GM12878 (cell line): ENCODE measurements at regions not wholly inside any gene's neighbourhood (a gene's known extent, or its start where the extent isn't known, plus 50 kb on each side); places are given as distances from the start of the nearest gene placed in this dataset.

Experiments
- ATAC-seq: fragments of 200-7000 bp; cut with Tn5 transposase; 3 replicates; pipeline ENCODE4 v1.9.1; 2020; ENCODE audit warnings: mild to moderate bottlenecking, moderate library complexity
- BruUV-seq: library from RNA; stranded (reverse); fragments of 400-500 nt; replicated peaks from 2 replicates; lab custom pipeline; 2021; lab: Mats Ljungman, UMichigan
- CTCF ChIA-PET: fragments of 300-600 bp; sonication (Branson Sonifier 250); formaldehyde crosslinking; extraction: SDS; loops from one replicate; lab custom pipeline; 2021; ENCODE audit warnings: inconsistent platforms; lab: Yijun Ruan, JAX
- POLR2A ChIA-PET: fragments of 350-600 bp; formaldehyde crosslinking; extraction: SDS; loops from one replicate; lab custom pipeline; 2021; ENCODE audit warnings: inconsistent platforms; lab: Charles Lee
- RAD21 ChIA-PET: fragments of 300-600 bp; sonication (Branson Sonifier 250); formaldehyde crosslinking; loops from one replicate; lab custom pipeline; 2023; ENCODE audit warnings: antibody characterized with exemption; ENCODE audit not compliant: unreplicated experiment; lab: Charles Lee
- SMC1A ChIA-PET: fragments of 300-600 bp; sonication (Branson Sonifier 250); formaldehyde crosslinking; loops from one replicate; lab custom pipeline; 2023; ENCODE audit not compliant: unreplicated experiment, uncharacterized antibody; lab: Charles Lee
- DNase-seq: peaks from one replicate; pipeline ENCODE4 v3.0.0-alpha.2; 2011; ENCODE audit warnings: low read depth, low spot score
- FAIRE-seq: peaks from 3 replicates; lab custom pipeline; 2011; peaks lifted over from hg19 to GRCh38; lab: Jason Lieb, UNC
- H2AFZ ChIP-seq: 2 replicates; pipeline ENCODE4 v1.6.0; 2011; ENCODE audit warnings: low read depth, low read length, control low read depth; ENCODE audit not compliant: control insufficient read depth
- H3K27ac ChIP-seq: 2 replicates; pipeline ENCODE4 v1.5.1; 2011; ENCODE audit warnings: control low read depth; ENCODE audit not compliant: control insufficient read depth, insufficient read depth
- H3K27me3 ChIP-seq, 2 experiments: replicated peaks in 1 of 2; 2 replicates each; pipeline versions ENCODE4 v1.6.0 to v1.6.1; 2011; ENCODE audit warnings: low read length in 1 of 2; ENCODE audit not compliant: control insufficient read depth in 2 of 2, insufficient read depth in 2 of 2
- H3K36me3 ChIP-seq, 2 experiments: 2 replicates each; pipeline ENCODE4 v1.5.1; 2011; ENCODE audit warnings: low read length in 1 of 2; ENCODE audit not compliant: control insufficient read depth in 2 of 2, insufficient read depth in 2 of 2
- H3K4me1 ChIP-seq: 2 replicates; pipeline ENCODE4 v1.6.1; 2011; ENCODE audit warnings: mild to moderate bottlenecking, low read length, moderate library complexity, mixed read lengths; ENCODE audit not compliant: control insufficient read depth, insufficient read depth
- H3K4me2 ChIP-seq: 2 replicates; pipeline ENCODE4 v1.6.0; 2011; ENCODE audit warnings: control low read depth; ENCODE audit not compliant: control insufficient read depth, insufficient read depth
- H3K4me3 ChIP-seq: fragments of 200-600 bp; sonication (generic); 2 replicates; pipeline ENCODE4 v1.5.1; 2016
- H3K79me2 ChIP-seq: 2 replicates; pipeline ENCODE4 v1.6.0; 2011; ENCODE audit warnings: low read length; ENCODE audit not compliant: control insufficient read depth, insufficient read depth
- H3K9ac ChIP-seq: 2 replicates; pipeline ENCODE4 v1.8.0; 2011; ENCODE audit warnings: low read length, control low read depth, mixed read lengths; ENCODE audit not compliant: control insufficient read depth, insufficient read depth
- H3K9me3 ChIP-seq: replicated peaks from 3 replicates; pipeline ENCODE4 v1.5.1; 2011; ENCODE audit warnings: mild to moderate bottlenecking, low read length; ENCODE audit not compliant: control insufficient read depth, insufficient read depth
- H4K20me1 ChIP-seq: 2 replicates; pipeline ENCODE4 v1.6.0; 2011; ENCODE audit not compliant: control insufficient read depth, insufficient read depth
- ATF7 ChIP-seq: fragments of 450-650 bp; IDR thresholded peaks from 2 replicates; pipeline ENCODE4 v1.6.1; 2016; ENCODE audit warnings: low read depth, mild to moderate bottlenecking
- BRCA1 ChIP-seq: IDR thresholded peaks from 2 replicates; pipeline ENCODE4 v1.6.1; 2011; ENCODE audit warnings: low read depth, low read length, improper control_type of control experiment
- CHD1 ChIP-seq: IDR thresholded peaks from 2 replicates; pipeline ENCODE4 v1.6.1; 2012; ENCODE audit warnings: low read depth, low read length, improper control_type of control experiment
- CHD4 ChIP-seq: fragments of 200-600 bp; sonication (generic); IDR thresholded peaks from 2 replicates; pipeline ENCODE4 v1.6.1; 2016; ENCODE audit warnings: mild to moderate bottlenecking
- EED ChIP-seq: sonication (generic); IDR thresholded peaks from 2 replicates; pipeline ENCODE4 v1.6.1; 2016; ENCODE audit warnings: antibody characterized with exemption, low read depth
- IKZF1 ChIP-seq: fragments of 450-650 bp; conservative IDR thresholded peaks from 2 replicates; pipeline ENCODE4 v1.6.1; 2017; ENCODE audit warnings: antibody characterized with exemption, mild to moderate bottlenecking
- IRF4 ChIP-seq: IDR thresholded peaks from 2 replicates; pipeline ENCODE4 v1.6.1; 2011; ENCODE audit warnings: low read depth, low read length
- MAX ChIP-seq: IDR thresholded peaks from 2 replicates; pipeline ENCODE4 v1.6.1; 2012; ENCODE audit warnings: low read depth, low read length, improper control_type of control experiment
- NBN ChIP-seq: fragments of 450-650 bp; IDR thresholded peaks from 2 replicates; pipeline ENCODE4 v1.6.1; 2016
- NFXL1 ChIP-seq: fragments of 450-650 bp; IDR thresholded peaks from 2 replicates; pipeline ENCODE4 v1.6.1; 2017; ENCODE audit warnings: antibody characterized with exemption, mild to moderate bottlenecking, borderline replicate concordance
- PAX5 ChIP-seq: IDR thresholded peaks from 2 replicates; pipeline ENCODE4 v1.6.1; 2011; ENCODE audit warnings: low read depth, low read length, borderline replicate concordance
- PML ChIP-seq: IDR thresholded peaks from 2 replicates; pipeline ENCODE4 v1.6.1; 2012; ENCODE audit warnings: low read length, inconsistent platforms
- RB1 ChIP-seq: fragments of 450-650 bp; formaldehyde crosslinking; IDR thresholded peaks from 2 replicates; pipeline ENCODE4 v1.6.1; 2017; ENCODE audit warnings: mild to moderate bottlenecking, borderline replicate concordance
- STAT3 ChIP-seq: IDR thresholded peaks from 2 replicates; pipeline ENCODE4 v1.6.1; 2011; ENCODE audit warnings: low read depth, low read length, improper control_type of control experiment
- ZNF24 ChIP-seq: fragments of 450-650 bp; IDR thresholded peaks from 2 replicates; pipeline ENCODE4 v1.6.1; 2017; ENCODE audit warnings: antibody characterized with exemption, mild to moderate bottlenecking
- ZNF384 ChIP-seq: IDR thresholded peaks from 2 replicates; pipeline ENCODE4 v1.6.1; 2012; ENCODE audit warnings: low read depth, mild to moderate bottlenecking, low read length, improper control_type of control experiment, borderline replicate concordance
- ZZZ3 ChIP-seq: IDR thresholded peaks from 2 replicates; pipeline ENCODE4 v1.6.1; 2011; ENCODE audit warnings: low read depth; ENCODE audit not compliant: control insufficient read depth, insufficient read length
- WGBS: methylation state at CpG from one replicate; pipeline ENCODE4 v1.1.6; 2016; ENCODE audit warnings: low lambda C conversion rate; ENCODE audit not compliant: insufficient replicate concordance, insufficient coverage; ENCODE audit errors: missing lambda C conversion rate; 5-methylcytosine and 5-hydroxymethylcytosine counted together
- in situ Hi-C: fragments of 300-500 bp; cut with MboI; formaldehyde crosslinking; loops from 9 replicates; pipeline ENCODE4 v1.14.3; 2018; ENCODE audit warnings: mixed read lengths
- intact Hi-C: fragments of 100-400 bp; cut with micrococcal nuclease; formaldehyde crosslinking; loops from one replicate; pipeline ENCODE4 v1.14.2; 2022; ENCODE audit not compliant: unreplicated experiment

- POLR2A ChIA-PET, result interaction anchor here (0.7 to 1.0 kb wide), 2 partner anchors 100 to 116 kb away, joined by 3 to 5 read pairs; no protein-coding TSS in a partner anchor
- 37% methylated on average over 4 of the region's 4 CpGs for WGBS
These were observed 70.0 kb upstream of the NBPF3 start for GRCh38 chr1:21369905-21370304.

DNA sequence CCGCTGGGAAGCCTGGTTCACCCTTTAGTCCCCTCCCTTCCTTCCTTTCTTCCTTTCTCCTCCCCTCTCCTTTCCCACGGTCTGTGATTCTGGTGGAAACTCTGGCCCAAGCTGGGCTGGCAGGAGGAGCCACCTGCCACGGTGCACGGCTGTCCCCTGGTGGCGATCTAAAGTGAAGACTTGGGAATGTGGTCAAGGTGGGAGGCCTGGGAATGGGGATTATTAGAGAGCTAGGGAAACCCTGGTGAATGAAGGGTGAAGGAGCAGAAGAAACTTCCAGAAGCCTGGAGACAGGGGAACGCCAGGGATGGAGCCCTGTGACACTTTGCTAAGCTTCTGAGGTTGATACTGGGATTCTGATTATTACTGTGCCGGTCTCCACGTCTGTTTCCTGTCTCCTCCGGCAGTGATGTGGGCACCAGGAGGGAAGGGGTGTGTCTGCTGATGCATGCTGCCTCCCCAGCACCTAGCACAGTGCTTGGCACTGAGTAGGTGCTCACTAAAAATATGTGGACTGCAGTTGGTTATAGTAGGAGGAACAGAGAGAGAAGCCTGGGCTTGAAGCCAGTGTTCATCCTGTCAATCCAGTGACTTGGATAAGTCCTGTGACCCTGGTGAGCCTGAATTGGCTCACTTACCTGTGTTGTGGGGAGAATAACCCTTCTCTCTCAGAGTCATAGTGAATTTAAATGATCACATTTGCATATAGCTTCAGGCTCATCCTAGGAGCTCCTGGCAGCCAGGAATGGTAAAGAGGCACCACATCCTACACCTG lies 71.2 kb upstream of the NBPF3 start:
- no peaks in the 10 kb centered on the region for H3K36me3 ChIP-seq
- DNase-seq (no peak), ATAC-seq (peak; percentile 86), FAIRE-seq (peak; percentile 59)
- H3K4me3 ChIP-seq, result no peak overlapping the region
- H3K4me1 ChIP-seq, result no peaks in the 10 kb centered on the region; the same call in 1 of the 2 replicates
- H3K27me3 ChIP-seq, result no peaks in the 10 kb centered on the region
- in situ Hi-C loops (loop anchor here (5.0 kb wide), 2 partner anchors 111 to 136 kb away; no protein-coding TSS in a partner anchor), intact Hi-C loops (loop anchor here (1.0 kb wide), 3 partner anchors 113 to 151 kb away; no protein-coding TSS in a partner anchor)
- H2AFZ ChIP-seq, result no peak overlapping the region
- H3K9ac ChIP-seq, result no peak overlapping the region
- H4K20me1 ChIP-seq, result no peaks in the 10 kb centered on the region
- no peaks in the 10 kb centered on the region for H3K79me2 ChIP-seq
- CTCF ChIA-PET, result interaction anchor here (0.7 to 9.9 kb wide), 46 partner anchors 10 to 655 kb away, joined by 3 to 207 read pairs (median 4); no protein-coding TSS in a partner anchor
- SMC1A ChIA-PET, result interaction anchor here (0.5 to 8.2 kb wide), 38 partner anchors 11 to 867 kb away, joined by 3 to 82 read pairs (median 4); partner anchors contain the start of gene DDOST
- H3K9me3 ChIP-seq, result no peaks in the 10 kb centered on the region
- no TSS peak for BruUV-seq
- no peak overlapping the region for H3K27ac ChIP-seq
- POLR2A ChIA-PET, result interaction anchor here (0.7 to 1.5 kb wide), 2 partner anchors 76 to 136 kb away, joined by 3 to 7 read pairs; no protein-coding TSS in a partner anchor
- RAD21 ChIA-PET, result interaction anchor here (0.6 to 7.2 kb wide), 31 partner anchors 11 to 672 kb away, joined by 3 to 132 read pairs (median 4); partner anchors contain the start of genes ECE1 and HP1BP3
- H3K4me2 ChIP-seq, result no peak overlapping the region
- WGBS, result 2% methylated on average over 9 of the region's 9 CpGs
- TF ChIP-seq NBN (peak; percentile 79), CHD1 (no peak), ZNF24 (no peak), NFXL1 (no peak), ZNF384 (no peak), IKZF1 (peak; percentile 74), PAX5 (0 out of 2 replicates have a peak, but pooled peaks have one; percentile 30), STAT3 (no peak), MAX (no peak)

More at GRCh38 chr1:21369905-21370304, 70.0 kb upstream of the NBPF3 start:
- no TSS peak for BruUV-seq
- intact Hi-C loops, result loop anchor here (2.0 to 10.0 kb wide), 3 partner anchors 122 to 289 kb away; no protein-coding TSS in a partner anchor
- Histone ChIP-seq H2AFZ (no peak overlapping the region), H3K27me3 (no peaks in the 10 kb centered on the region), H3K27ac (no peak overlapping the region)
- TF ChIP-seq IRF4, result no peak
- TF ChIP-seq ATF7, result no peak
- no peak for TF ChIP-seq CHD4
- no peak for TF ChIP-seq RB1
- TF ChIP-seq EED, result no peak
- TF ChIP-seq BRCA1, result no peak
- TF ChIP-seq PML, result no peak
- no peak for TF ChIP-seq ZZZ3
- TF ChIP-seq, all 136 proteins: peak for 0
- FAIRE-seq (no peak), ATAC-seq (no peak), DNase-seq (no peak)
- Histone ChIP-seq H3K4me3 (no peak overlapping the region), H3K9me3 (no peaks in the 10 kb centered on the region), H3K9ac (no peak overlapping the region), H3K4me1 (no peaks in the 10 kb centered on the region; the same call in 1 of the 2 replicates), H3K36me3 (no peaks in the 10 kb centered on the region), H3K4me2 (no peak overlapping the region), H4K20me1 (no peaks in the 10 kb centered on the region), H3K79me2 (no peaks in the 10 kb centered on the region)
- in situ Hi-C loops, result loop anchor here (5.0 kb wide), 2 partner anchors 113 to 138 kb away; no protein-coding TSS in a partner anchor
- ChIA-PET RAD21 (interaction anchor here (0.7 to 7.2 kb wide), 13 partner anchors 16 to 300 kb away, joined by 3 to 132 read pairs (median 3); partner anchors contain the start of gene RAP1GAP), SMC1A (interaction anchor here (0.6 to 8.2 kb wide), 12 partner anchors 9 to 289 kb away, joined by 3 to 82 read pairs (median 4); no protein-coding TSS in a partner anchor), CTCF (interaction anchor here (0.7 to 9.9 kb wide), 20 partner anchors 10 to 289 kb away, joined by 3 to 207 read pairs (median 4); no protein-coding TSS in a partner anchor)
